Stimulated activated effector memory CD8-positive, alpha-beta T cell treated with anti-CD3 and anti-CD28 coated beads, Interleukin-12 subunit alpha, Interleukin-12 subunit beta, amount 100 ng/mL, for 72 hours (primary cell): ENCODE measurements at regions not wholly inside any gene's neighbourhood (a gene's known extent, or its start where the extent isn't known, plus 50 kb on each side); places are given as distances from the start of the nearest gene placed in this dataset.

ENCODE experiments used
- ATAC-seq: fragments of 150-1000 bp; cut with Tn5 transposase; 2 replicates; pipeline ENCODE4 v1.10.0; 2021
- DNase-seq, 2 donors: peaks; one replicate each; pipeline ENCODE4 v3.0.0; 2021 to 2022; ENCODE audit warnings: low spot score in 2 of 2
- H3K27ac Mint-ChIP-seq: one replicate; pipeline ENCODE4 v1.8.0; 2022; ENCODE audit warnings: mild to moderate bottlenecking, mixed read lengths
- H3K36me3 Mint-ChIP-seq: one replicate; pipeline ENCODE4 v1.8.0; 2022; ENCODE audit warnings: mild to moderate bottlenecking, mixed read lengths
- H3K4me1 Mint-ChIP-seq: one replicate; pipeline ENCODE4 v1.8.0; 2022; ENCODE audit warnings: mixed read lengths
- H3K4me3 Mint-ChIP-seq: one replicate; pipeline ENCODE4 v1.8.0; 2022; ENCODE audit warnings: mild to moderate bottlenecking, mixed read lengths
- H3K9me3 Mint-ChIP-seq: one replicate; pipeline ENCODE4 v1.8.0; 2022; ENCODE audit warnings: mixed read lengths

GRCh38 chr5:34469971-34470370 lies 186.2 kb upstream of the RAI14 start:
- Mint-ChIP-seq H3K4me3 (no peak overlapping the region), H3K27ac (no peak overlapping the region), H3K4me1 (no peaks in the 10 kb centered on the region), H3K9me3 (no peaks in the 10 kb centered on the region), H3K36me3 (no peaks in the 10 kb centered on the region)
- DNase-seq (no peak), ATAC-seq (no peak)

- no peak overlapping the region for H3K4me3 Mint-ChIP-seq
- peak in 1 of 2 donors; percentile 35 for DNase-seq
Observed at GRCh38 chr5:34474573-34475021, 181.5 kb upstream of the RAI14 start.

GRCh38 chr5:34475249-34475966 lies 180.7 kb upstream of the RAI14 start:
- no peak overlapping the region for H3K4me3 Mint-ChIP-seq
- no peak for DNase-seq
- ATAC-seq = no peak
- no peaks in the 10 kb centered on the region for H3K9me3 Mint-ChIP-seq
- no peaks in the 10 kb centered on the region for H3K4me1 Mint-ChIP-seq
- no peaks in the 10 kb centered on the region for H3K36me3 Mint-ChIP-seq
- H3K27ac Mint-ChIP-seq = no peak overlapping the region

More at GRCh38 chr5:34474573-34475021, 181.5 kb upstream of the RAI14 start:
- H3K9me3 Mint-ChIP-seq = no peaks in the 10 kb centered on the region
- H3K36me3 Mint-ChIP-seq = no peaks in the 10 kb centered on the region
- ATAC-seq = no peak
- no peak overlapping the region for H3K27ac Mint-ChIP-seq
- H3K4me1 Mint-ChIP-seq = no peaks in the 10 kb centered on the region

- Mint-ChIP-seq H3K4me3 (no peak overlapping the region), H3K4me1 (no peaks in the 10 kb centered on the region), H3K9me3 (no peaks in the 10 kb centered on the region), H3K27ac (no peak overlapping the region), H3K36me3 (no peaks in the 10 kb centered on the region)
- ATAC-seq (no peak), DNase-seq (no peak)
Observed at GRCh38 chr5:34476941-34477565, 179.1 kb upstream of the RAI14 start.

GRCh38 chr5:34480810-34481528 lies 175.2 kb upstream of the RAI14 start:
- Mint-ChIP-seq H3K27ac (no peak overlapping the region), H3K36me3 (no peaks in the 10 kb centered on the region), H3K4me1 (peaks cover under 1% of the 10 kb centered on the region), H3K9me3 (no peaks in the 10 kb centered on the region), H3K4me3 (no peak overlapping the region)
- DNase-seq = peak in 1 of 2 donors; percentile 49
- ATAC-seq = no peak

GRCh38 chr5:34483442-34484033 lies 172.6 kb upstream of the RAI14 start:
- no peak overlapping the region for H3K27ac Mint-ChIP-seq
- no peak overlapping the region for H3K4me3 Mint-ChIP-seq
- no peaks in the 10 kb centered on the region for H3K9me3 Mint-ChIP-seq
- DNase-seq = no peak
- ATAC-seq = no peak
- H3K36me3 Mint-ChIP-seq = no peaks in the 10 kb centered on the region
- peaks cover 6% of the 10 kb centered on the region for H3K4me1 Mint-ChIP-seq

GRCh38 chr5:34484216-34484920 lies 171.8 kb upstream of the RAI14 start:
- no peak overlapping the region for H3K27ac Mint-ChIP-seq

GRCh38 chr5:34485768-34486030 lies 170.4 kb upstream of the RAI14 start:
- Mint-ChIP-seq H3K9me3 (no peaks in the 10 kb centered on the region), H3K4me1 (peaks cover 6% of the 10 kb centered on the region), H3K36me3 (no peaks in the 10 kb centered on the region), H3K27ac (no peak overlapping the region), H3K4me3 (no peak overlapping the region)
- no peak for ATAC-seq
- no peak for DNase-seq

More at GRCh38 chr5:34484216-34484920, 171.8 kb upstream of the RAI14 start:
- no peaks in the 10 kb centered on the region for H3K36me3 Mint-ChIP-seq
- H3K4me3 Mint-ChIP-seq = no peak overlapping the region
- H3K9me3 Mint-ChIP-seq = no peaks in the 10 kb centered on the region
- peaks cover 6% of the 10 kb centered on the region for H3K4me1 Mint-ChIP-seq
- DNase-seq (peak in 1 of 2 donors; percentile 37), ATAC-seq (no peak)

GRCh38 chr5:34486160-34486848 lies 169.8 kb upstream of the RAI14 start:
- DNase-seq (peak; percentile 54 to 78), ATAC-seq (peak; percentile 36)
- Mint-ChIP-seq H3K27ac (no peak overlapping the region), H3K4me1 (peaks cover 6% of the 10 kb centered on the region), H3K36me3 (no peaks in the 10 kb centered on the region), H3K4me3 (no peak overlapping the region), H3K9me3 (no peaks in the 10 kb centered on the region)

GRCh38 chr5:34486849-34487158 lies 169.3 kb upstream of the RAI14 start:
- ATAC-seq (no peak), DNase-seq (no peak)
- Mint-ChIP-seq H3K27ac (no peak overlapping the region), H3K9me3 (no peaks in the 10 kb centered on the region), H3K36me3 (no peaks in the 10 kb centered on the region), H3K4me1 (peaks cover 6% of the 10 kb centered on the region), H3K4me3 (no peak overlapping the region)

GRCh38 chr5:34487159-34487879 lies 168.8 kb upstream of the RAI14 start:
- Mint-ChIP-seq H3K9me3 (no peaks in the 10 kb centered on the region), H3K4me3 (no peak overlapping the region), H3K36me3 (no peaks in the 10 kb centered on the region), H3K27ac (no peak overlapping the region), H3K4me1 (peaks cover 6% of the 10 kb centered on the region)
- ATAC-seq (no peak), DNase-seq (no peak)

GRCh38 chr5:34487956-34488355 lies 168.2 kb upstream of the RAI14 start:
- Mint-ChIP-seq H3K36me3 (no peaks in the 10 kb centered on the region), H3K9me3 (no peaks in the 10 kb centered on the region), H3K4me3 (no peak overlapping the region), H3K4me1 (peaks cover 6% of the 10 kb centered on the region), H3K27ac (no peak overlapping the region)
- ATAC-seq (no peak), DNase-seq (no peak)

GRCh38 chr5:34488984-34489383 lies 167.1 kb upstream of the RAI14 start:
- H3K36me3 Mint-ChIP-seq = no peaks in the 10 kb centered on the region
- peaks cover 6% of the 10 kb centered on the region for H3K4me1 Mint-ChIP-seq
- no peak overlapping the region for H3K4me3 Mint-ChIP-seq
- ATAC-seq (peak; percentile 13), DNase-seq (no peak)
- H3K9me3 Mint-ChIP-seq = no peaks in the 10 kb centered on the region
- H3K27ac Mint-ChIP-seq = no peak overlapping the region

- ATAC-seq (no peak), DNase-seq (peak in 1 of 2 donors; percentile 28)
- Mint-ChIP-seq H3K4me3 (no peak overlapping the region), H3K27ac (no peak overlapping the region), H3K4me1 (peaks cover 6% of the 10 kb centered on the region), H3K36me3 (no peaks in the 10 kb centered on the region), H3K9me3 (no peaks in the 10 kb centered on the region)
Observed at GRCh38 chr5:34490506-34491250, 165.4 kb upstream of the RAI14 start.
